ENCODE measurements at regions not wholly inside any gene's neighbourhood (a gene's known extent, or its start where the extent isn't known, plus 50 kb on each side); places are given as distances from the start of the nearest gene placed in this dataset.

DNA sequence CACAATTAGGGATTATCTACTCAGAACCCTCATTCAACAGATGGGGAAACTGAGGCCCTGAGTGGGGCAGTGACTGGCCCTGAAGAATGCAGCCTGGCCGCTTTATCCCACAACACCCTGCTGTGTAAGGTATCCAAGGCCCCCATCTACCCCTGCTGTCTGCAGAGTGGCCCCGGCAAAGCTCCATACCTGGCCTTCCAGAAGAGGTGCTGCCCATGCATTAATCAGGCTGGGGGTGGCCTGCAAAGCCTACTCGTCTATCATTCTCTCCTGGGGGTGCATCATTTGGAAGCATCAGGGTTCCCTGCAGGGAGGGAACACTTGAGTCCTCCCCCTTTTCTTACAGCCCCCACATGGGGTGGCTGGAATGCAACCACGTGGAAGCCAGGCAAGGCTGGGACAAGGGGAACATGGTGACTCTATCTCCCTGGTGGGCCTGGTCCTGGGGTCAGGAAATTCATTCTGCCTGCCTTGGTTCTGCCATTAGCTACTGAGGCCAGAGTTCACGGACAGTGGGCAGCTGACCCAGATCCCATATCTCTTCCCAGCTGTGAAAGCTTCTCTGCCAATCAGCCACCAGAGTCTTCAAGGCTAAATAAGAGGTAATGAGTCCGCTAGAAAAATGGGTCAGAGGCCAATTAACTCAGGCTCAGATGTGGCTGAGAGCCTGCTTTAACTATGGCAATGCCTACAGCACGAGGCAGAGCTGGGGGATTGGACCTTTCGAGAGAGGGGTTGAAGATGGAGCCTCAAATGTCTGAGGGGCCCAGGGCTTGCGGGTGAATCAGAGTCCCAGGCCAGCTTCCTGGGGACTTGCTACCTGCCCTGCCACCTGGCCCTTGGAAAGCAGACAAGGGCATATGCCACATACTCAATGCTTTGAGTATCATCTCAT is 72.3 kb upstream of the TOX2 start:
- Mint-ChIP-seq H3K4me3 (no peak overlapping the region), H3K9me3 (ENCODE audit: insufficient read depth) (no peaks in the 10 kb centered on the region), H3K27me3 (no peaks in the 10 kb centered on the region), H3K4me1 (peaks cover 8% of the 10 kb centered on the region), H3K27ac (no peak overlapping the region)
- no peak overlapping the region for H3K4me3 ChIP-seq (ENCODE audit: control extremely low read depth in 1 of 5, extremely low read depth in 1 of 5, insufficient read depth in 1 of 5, low read depth in 2 of 5, low read length in 4 of 5)
- no peak for ATAC-seq (ENCODE audit: low read depth)
- intact Hi-C loops (cut with micrococcal nuclease): loop anchor here (5.0 kb wide), 2 partner anchors 225 to 395 kb away; no protein-coding TSS in a partner anchor
- no peaks in the 10 kb centered on the region for H4K20me1 ChIP-seq (ENCODE audit: control insufficient read depth, insufficient read depth, low read length, poor library complexity, severe bottlenecking)
- POLR2A ChIA-PET: no interaction called here
- no peak overlapping the region for H3K27ac ChIP-seq (ENCODE audit: low read length in 2 of 2)
- H3K36me3 ChIP-seq (replicated peaks in 1 of 2; ENCODE audit: control extremely low read depth in 1 of 2, control insufficient read depth in 1 of 2, extremely low read depth in 1 of 2, insufficient read depth in 2 of 2, low read length in 1 of 2): no peaks in the 10 kb centered on the region
- DNase-seq: no peak
- H3K4me1 ChIP-seq (ENCODE audit: control insufficient read depth in 2 of 2, insufficient read depth in 2 of 2, low read length in 2 of 2): no peaks in the 10 kb centered on the region
- no peak overlapping the region for H2AFZ ChIP-seq (ENCODE audit: insufficient read depth, low read depth, low read length, poor library complexity, severe bottlenecking)
- no peaks in the 10 kb centered on the region for H3K27me3 ChIP-seq (replicated peaks in 1 of 4; ENCODE audit: control extremely low read depth in 1 of 4, control insufficient read depth in 3 of 4, insufficient read depth in 4 of 4, low read length in 3 of 4)
- H3K9me3 ChIP-seq (ENCODE audit: control extremely low read depth in 1 of 3, control insufficient read depth in 2 of 3, insufficient read depth in 1 of 3, low read length in 2 of 3): no peaks in the 10 kb centered on the region
- H3K9ac ChIP-seq (ENCODE audit: low read length): no peak overlapping the region
- H3K79me2 ChIP-seq (ENCODE audit: control insufficient read depth, insufficient read depth, low read length): no peaks in the 10 kb centered on the region
- 89% methylated on average over 8 of the region's 9 CpGs for whole genome bisulfite sequencing (ENCODE audit: insufficient coverage)
- no peak for TF ChIP-seq EZH2 (IDR thresholded peaks at IDR 0.05; ENCODE audit: borderline replicate concordance, insufficient read depth, low read depth, low read length, poor library complexity, severe bottlenecking)
- TF ChIP-seq, protein P1, sequence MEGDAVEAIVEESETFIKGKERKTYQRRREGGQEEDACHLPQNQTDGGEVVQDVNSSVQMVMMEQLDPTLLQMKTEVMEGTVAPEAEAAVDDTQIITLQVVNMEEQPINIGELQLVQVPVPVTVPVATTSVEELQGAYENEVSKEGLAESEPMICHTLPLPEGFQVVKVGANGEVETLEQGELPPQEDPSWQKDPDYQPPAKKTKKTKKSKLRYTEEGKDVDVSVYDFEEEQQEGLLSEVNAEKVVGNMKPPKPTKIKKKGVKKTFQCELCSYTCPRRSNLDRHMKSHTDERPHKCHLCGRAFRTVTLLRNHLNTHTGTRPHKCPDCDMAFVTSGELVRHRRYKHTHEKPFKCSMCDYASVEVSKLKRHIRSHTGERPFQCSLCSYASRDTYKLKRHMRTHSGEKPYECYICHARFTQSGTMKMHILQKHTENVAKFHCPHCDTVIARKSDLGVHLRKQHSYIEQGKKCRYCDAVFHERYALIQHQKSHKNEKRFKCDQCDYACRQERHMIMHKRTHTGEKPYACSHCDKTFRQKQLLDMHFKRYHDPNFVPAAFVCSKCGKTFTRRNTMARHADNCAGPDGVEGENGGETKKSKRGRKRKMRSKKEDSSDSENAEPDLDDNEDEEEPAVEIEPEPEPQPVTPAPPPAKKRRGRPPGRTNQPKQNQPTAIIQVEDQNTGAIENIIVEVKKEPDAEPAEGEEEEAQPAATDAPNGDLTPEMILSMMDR (IDR thresholded peaks at IDR 0.05): no peak
- no peak overlapping the region for H3K4me2 ChIP-seq (replicated peaks; ENCODE audit: low read depth, low read length, poor library complexity, severe bottlenecking)
- CTCF ChIA-PET: interaction anchor here (1.0 kb wide), 1 partner anchor 238 kb away, joined by 3 read pairs; no protein-coding TSS in a partner anchor
